ENCODE measurements at regions not wholly inside any gene's neighbourhood (a gene's known extent, or its start where the extent isn't known, plus 50 kb on each side); places are given as distances from the start of the nearest gene placed in this dataset.

DNA sequence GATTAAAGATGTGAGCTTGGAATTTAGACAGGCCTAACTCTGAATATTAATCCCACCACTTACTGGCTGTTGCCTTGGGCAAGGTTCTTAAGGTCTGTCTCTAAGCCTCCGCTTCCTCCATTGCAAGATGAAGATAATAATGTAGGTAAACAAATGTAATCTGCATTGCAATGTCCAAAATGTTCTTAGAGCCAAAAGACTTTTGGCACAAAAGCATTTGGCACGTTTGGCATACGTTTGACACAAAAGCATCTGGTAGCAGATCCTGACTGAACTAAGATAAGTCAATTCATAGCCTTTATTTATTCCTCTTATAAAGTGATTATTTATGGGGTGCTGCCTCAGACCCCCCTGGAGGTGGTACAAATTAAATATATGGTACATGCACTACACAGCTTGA lies 229.9 kb upstream of the STXBP5 start:
- no peak for DNase-seq (ENCODE audit: low read depth, low spot score)
- TF ChIP-seq, protein P1, sequence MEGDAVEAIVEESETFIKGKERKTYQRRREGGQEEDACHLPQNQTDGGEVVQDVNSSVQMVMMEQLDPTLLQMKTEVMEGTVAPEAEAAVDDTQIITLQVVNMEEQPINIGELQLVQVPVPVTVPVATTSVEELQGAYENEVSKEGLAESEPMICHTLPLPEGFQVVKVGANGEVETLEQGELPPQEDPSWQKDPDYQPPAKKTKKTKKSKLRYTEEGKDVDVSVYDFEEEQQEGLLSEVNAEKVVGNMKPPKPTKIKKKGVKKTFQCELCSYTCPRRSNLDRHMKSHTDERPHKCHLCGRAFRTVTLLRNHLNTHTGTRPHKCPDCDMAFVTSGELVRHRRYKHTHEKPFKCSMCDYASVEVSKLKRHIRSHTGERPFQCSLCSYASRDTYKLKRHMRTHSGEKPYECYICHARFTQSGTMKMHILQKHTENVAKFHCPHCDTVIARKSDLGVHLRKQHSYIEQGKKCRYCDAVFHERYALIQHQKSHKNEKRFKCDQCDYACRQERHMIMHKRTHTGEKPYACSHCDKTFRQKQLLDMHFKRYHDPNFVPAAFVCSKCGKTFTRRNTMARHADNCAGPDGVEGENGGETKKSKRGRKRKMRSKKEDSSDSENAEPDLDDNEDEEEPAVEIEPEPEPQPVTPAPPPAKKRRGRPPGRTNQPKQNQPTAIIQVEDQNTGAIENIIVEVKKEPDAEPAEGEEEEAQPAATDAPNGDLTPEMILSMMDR (IDR thresholded peaks at IDR 0.05; ENCODE audit: low read depth, low read length) = no peak

DNA sequence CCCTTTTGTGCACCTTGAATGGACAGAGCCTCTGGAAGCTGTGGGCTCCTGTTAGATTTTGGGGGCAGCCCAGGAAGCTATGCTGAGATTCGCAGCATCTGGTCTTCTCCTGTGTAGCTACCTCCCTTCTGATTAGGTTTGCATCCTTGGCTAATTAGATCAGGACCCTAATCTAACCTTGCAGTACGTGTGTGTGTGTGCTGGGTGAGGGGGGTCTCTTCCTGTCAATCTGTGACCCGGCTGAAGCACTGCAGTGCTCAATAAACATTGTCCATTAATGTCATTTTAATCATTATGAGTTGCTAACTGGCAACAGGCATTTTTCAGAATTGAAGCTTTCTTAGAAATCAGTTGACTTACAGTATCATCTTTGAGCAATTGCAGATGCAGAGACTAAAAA lies 229.1 kb upstream of the STXBP5 start:
- in situ Hi-C loops (cut with HindIII; ENCODE audit: low sequenced_read_pairs) = no loop called here
- no peak for DNase-seq (ENCODE audit: low read depth, low spot score)
- H3K4me3 ChIP-seq (ENCODE audit: low read depth, low read length) = no peak overlapping the region
- TF ChIP-seq, protein P1 (IDR thresholded peaks at IDR 0.05; ENCODE audit: low read depth, low read length) = no peak

More for the DNA sequence above, 229.9 kb upstream of the STXBP5 start:
- in situ Hi-C loops (cut with HindIII; ENCODE audit: low sequenced_read_pairs) = no loop called here
- no peak overlapping the region for H3K4me3 ChIP-seq (ENCODE audit: low read depth, low read length)

DNA sequence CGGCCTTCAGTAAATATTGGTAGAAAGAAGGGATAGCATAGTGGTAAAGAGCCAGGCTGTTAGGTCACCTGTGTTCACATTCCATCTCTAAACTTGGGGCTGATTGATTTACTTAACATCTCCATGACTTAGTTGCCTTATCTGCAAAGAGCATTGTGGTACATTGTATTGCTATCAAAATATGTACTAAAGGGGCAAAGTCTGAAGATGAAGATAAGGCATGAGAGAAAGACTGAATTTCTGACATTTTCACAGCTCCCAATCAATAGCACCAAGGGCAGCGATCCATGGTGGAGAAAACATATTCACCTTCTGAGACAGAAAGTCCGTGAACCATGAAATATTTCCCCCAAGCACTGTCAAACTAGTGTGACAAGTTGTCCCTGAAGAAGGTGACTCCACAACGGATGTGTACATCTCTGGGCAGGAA lies 223.3 kb upstream of the STXBP5 start:
- no peak overlapping the region for H3K4me3 ChIP-seq (ENCODE audit: low read depth, low read length)
- no peak for DNase-seq (ENCODE audit: low read depth, low spot score)
- TF ChIP-seq, protein P1 (IDR thresholded peaks at IDR 0.05; ENCODE audit: low read depth, low read length) = no peak
- in situ Hi-C loops (cut with HindIII; ENCODE audit: low sequenced_read_pairs) = no loop called here

DNA sequence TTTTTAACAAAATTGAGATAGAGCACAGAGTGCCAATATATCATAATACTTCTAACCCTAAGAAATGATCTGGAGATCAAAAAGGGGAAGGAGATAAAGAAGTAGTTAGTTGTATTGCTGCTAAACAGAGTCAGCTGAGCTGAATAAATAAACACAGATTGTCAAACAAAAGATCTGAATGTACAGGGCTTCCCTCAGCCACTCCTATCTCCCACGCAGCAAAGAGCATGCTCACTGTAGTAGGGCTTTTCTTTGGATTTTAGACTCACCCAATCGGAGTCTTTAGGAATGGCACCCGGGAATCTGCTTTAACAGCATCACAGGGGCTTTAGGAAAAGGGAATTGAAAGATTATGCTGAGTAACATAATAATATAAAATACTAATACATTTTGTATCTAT lies 222.2 kb upstream of the STXBP5 start:
- no peak overlapping the region for H3K4me3 ChIP-seq (ENCODE audit: low read depth, low read length)
- in situ Hi-C loops (cut with HindIII; ENCODE audit: low sequenced_read_pairs) = no loop called here
- TF ChIP-seq, protein P1 (IDR thresholded peaks at IDR 0.05; ENCODE audit: low read depth, low read length) = no peak

DNA sequence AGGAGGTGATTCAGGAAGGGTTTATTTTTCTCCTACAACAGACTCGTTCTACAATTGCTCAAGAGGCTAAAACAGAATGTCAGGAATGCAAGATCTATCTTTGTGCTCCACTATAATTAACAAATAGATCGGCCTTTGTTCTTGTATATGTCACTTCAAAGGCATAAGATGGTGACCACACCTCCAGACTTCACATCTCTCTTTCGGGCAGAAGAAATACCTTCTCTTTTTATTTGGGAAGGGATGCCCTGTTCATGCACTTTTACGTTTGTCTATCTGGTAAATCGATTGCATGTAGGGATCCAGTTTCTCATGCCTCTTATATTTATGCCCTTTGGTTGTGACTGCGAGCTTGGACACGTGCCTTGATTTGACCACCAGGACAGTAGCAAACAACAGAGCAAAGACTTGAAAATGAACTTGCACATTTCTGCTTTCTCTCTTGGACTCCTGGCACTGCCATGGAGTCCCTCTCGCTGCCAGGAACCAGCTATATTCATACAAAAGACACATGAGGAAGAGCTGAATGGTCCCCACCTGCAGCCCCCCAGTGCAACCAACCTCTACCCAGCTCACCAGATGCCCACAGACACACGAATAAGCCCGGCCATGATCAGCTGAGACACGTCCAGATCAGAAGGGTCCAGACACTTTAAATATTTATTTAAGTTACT lies 219.8 kb upstream of the STXBP5 start:
- DNase-seq (ENCODE audit: low read depth, low spot score) = no peak
- TF ChIP-seq, protein P1 (IDR thresholded peaks at IDR 0.05; ENCODE audit: low read depth, low read length) = no peak
- in situ Hi-C loops (cut with HindIII; ENCODE audit: low sequenced_read_pairs) = no loop called here
- no peak overlapping the region for H3K4me3 ChIP-seq (ENCODE audit: low read depth, low read length)

More for the DNA sequence above, 222.2 kb upstream of the STXBP5 start:
- no peak for DNase-seq (ENCODE audit: low read depth, low spot score)

DNA sequence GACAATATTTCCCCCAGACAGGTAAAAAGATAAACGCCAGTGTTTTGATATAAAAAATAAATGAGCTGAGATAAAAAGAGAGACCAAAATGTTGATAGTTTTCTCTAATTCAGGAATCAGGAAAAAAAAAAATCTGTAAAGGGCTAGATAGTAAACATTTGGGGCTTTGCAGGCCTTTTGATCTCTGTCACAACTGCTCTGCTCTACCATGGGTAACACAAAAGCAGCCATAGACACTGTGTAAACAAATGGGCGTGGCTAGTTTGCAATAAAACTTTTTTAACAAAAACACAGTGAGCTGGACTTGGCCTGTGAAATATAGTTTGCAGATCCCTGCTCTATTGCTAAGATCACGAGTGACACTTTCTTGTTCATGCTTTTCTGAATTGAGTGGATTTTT lies 219.1 kb upstream of the STXBP5 start:
- DNase-seq (ENCODE audit: low read depth, low spot score) = no peak
- TF ChIP-seq, protein P1 (IDR thresholded peaks at IDR 0.05; ENCODE audit: low read depth, low read length) = no peak
- in situ Hi-C loops (cut with HindIII; ENCODE audit: low sequenced_read_pairs) = no loop called here
- no peak overlapping the region for H3K4me3 ChIP-seq (ENCODE audit: low read depth, low read length)
